Liver (tissue), 3 donors: ENCODE measurements at regions not wholly inside any gene's neighbourhood (a gene's known extent, or its start where the extent isn't known, plus 50 kb on each side); places are given as distances from the start of the nearest gene placed in this dataset.

Experiments
- ATF3 ChIP-seq: IDR thresholded peaks from 2 replicates; pipeline ENCODE4 v1.6.1; 2016; ENCODE audit warnings: antibody characterized with exemption
- CTCF ChIP-seq: fragments of 150-350 bp; IDR thresholded peaks from 2 replicates; pipeline ENCODE4 v1.5.1; 2017; ENCODE audit warnings: improper control_type of control experiment, low read depth, low read length; ENCODE audit not compliant: missing input control
- GABPA ChIP-seq, 2 donors: IDR thresholded peaks in 1 of 2; conservative IDR thresholded peaks in 1 of 2; 2 replicates each; pipeline ENCODE4 v1.6.1; 2016; ENCODE audit warnings: antibody characterized with exemption in 2 of 2, mild to moderate bottlenecking in 1 of 2, moderate library complexity in 1 of 2
- TAF1 ChIP-seq: conservative IDR thresholded peaks from 2 replicates; pipeline ENCODE4 v1.6.1; 2016; ENCODE audit warnings: antibody characterized with exemption, mild to moderate bottlenecking
- YY1 ChIP-seq: IDR thresholded peaks from 2 replicates; pipeline ENCODE4 v1.6.1; 2016; ENCODE audit warnings: antibody characterized with exemption, mild to moderate bottlenecking
- TF ChIP-seq, protein P1 (sequence below): IDR thresholded peaks from 2 replicates; pipeline ENCODE4 v1.6.1; 2016; ENCODE audit warnings: antibody characterized with exemption
- donor health status: healthy.
- donor health status: healthy.

DNA sequence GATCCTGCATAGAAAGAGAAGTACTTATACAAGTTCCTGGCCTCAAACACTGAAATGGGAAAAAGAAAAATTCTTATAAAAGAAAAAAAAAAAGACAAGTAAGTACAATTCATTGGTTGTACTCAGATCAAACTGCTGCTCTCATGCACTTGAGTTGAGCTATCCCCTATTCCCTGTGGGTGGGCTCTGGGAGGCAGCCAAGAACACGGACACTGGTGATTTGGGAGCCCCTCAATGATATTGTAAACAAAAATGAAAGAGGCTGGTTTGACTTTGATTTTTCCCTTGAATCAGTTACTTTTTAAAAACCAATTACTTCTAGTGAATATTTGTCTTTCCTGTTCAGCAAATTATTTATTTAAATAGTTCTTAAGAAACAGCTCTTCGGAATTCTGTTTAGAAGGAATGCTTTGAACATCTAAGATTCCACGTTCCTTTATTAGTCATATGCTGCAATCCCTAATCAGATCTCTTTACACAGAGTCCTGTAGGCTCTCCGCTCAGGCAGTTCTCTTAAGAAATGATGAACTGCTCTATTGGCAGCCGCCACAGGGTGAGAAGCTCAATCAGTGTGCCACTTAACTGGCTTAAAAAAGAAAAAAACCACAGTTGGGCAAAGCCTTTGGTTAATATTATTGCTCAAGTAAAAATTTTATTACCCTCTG lies 225.1 kb downstream of the TMEM182 start:
- TF ChIP-seq CTCF (no peak), GABPA (IDR thresholded peaks at IDR 0.05 in 1 of 2, conservative IDR thresholded peaks at IDR 0.05 in 1 of 2) (no peak), TAF1 (no peak), YY1 (no peak), ATF3 (no peak)
- TF ChIP-seq, protein P1, sequence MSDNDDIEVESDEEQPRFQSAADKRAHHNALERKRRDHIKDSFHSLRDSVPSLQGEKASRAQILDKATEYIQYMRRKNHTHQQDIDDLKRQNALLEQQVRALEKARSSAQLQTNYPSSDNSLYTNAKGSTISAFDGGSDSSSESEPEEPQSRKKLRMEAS, result no peak
